ENCODE measurements at regions not wholly inside any gene's neighbourhood (a gene's known extent, or its start where the extent isn't known, plus 50 kb on each side); places are given as distances from the start of the nearest gene placed in this dataset.

GRCh38 chr6:139605350-139605749, 230.9 kb upstream of the CITED2 start:
- TF ChIP-seq, protein P1, sequence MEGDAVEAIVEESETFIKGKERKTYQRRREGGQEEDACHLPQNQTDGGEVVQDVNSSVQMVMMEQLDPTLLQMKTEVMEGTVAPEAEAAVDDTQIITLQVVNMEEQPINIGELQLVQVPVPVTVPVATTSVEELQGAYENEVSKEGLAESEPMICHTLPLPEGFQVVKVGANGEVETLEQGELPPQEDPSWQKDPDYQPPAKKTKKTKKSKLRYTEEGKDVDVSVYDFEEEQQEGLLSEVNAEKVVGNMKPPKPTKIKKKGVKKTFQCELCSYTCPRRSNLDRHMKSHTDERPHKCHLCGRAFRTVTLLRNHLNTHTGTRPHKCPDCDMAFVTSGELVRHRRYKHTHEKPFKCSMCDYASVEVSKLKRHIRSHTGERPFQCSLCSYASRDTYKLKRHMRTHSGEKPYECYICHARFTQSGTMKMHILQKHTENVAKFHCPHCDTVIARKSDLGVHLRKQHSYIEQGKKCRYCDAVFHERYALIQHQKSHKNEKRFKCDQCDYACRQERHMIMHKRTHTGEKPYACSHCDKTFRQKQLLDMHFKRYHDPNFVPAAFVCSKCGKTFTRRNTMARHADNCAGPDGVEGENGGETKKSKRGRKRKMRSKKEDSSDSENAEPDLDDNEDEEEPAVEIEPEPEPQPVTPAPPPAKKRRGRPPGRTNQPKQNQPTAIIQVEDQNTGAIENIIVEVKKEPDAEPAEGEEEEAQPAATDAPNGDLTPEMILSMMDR (IDR thresholded peaks at IDR 0.05; ENCODE audit: low read depth, low read length), result no peak
- no peak for TF ChIP-seq POLR2A (IDR thresholded peaks at IDR 0.05; ENCODE audit: extremely low read depth, insufficient read length)
